ENCODE measurements at regions not wholly inside any gene's neighbourhood (a gene's known extent, or its start where the extent isn't known, plus 50 kb on each side); places are given as distances from the start of the nearest gene placed in this dataset.

- no peaks in the 10 kb centered on the region for H3K36me3 ChIP-seq
- no peak overlapping the region for H3K4me3 ChIP-seq
- no peaks in the 10 kb centered on the region for H3K27me3 ChIP-seq
- no peaks in the 10 kb centered on the region for H3K9me3 ChIP-seq
- intact Hi-C loops (cut with DNase I), result no loop called here
- WGBS, result 91% methylated on average over 12 of the region's 12 CpGs
- DNase-seq (ENCODE audit: extremely low spot score), result no peak
- peaks cover 13 to 19% (median 17%) of the 10 kb centered on the region in 4 donors for H3K4me1 ChIP-seq
- no peak for TF ChIP-seq POLR2A (IDR thresholded peaks at IDR 0.05; ENCODE audit: low read depth)
- TF ChIP-seq CTCF (IDR thresholded peaks at IDR 0.05), result no peak
- no peak for TF ChIP-seq EP300 (IDR thresholded peaks at IDR 0.05)
- TF ChIP-seq POLR2AphosphoS5 (IDR thresholded peaks at IDR 0.05), result peak in 1 of 2 donors; percentile 57
- peak overlapping the region in 1 of 4 donors; percentile 29 for H3K27ac ChIP-seq (replicated peaks in 1 of 4)
These were observed 81.9 kb upstream of the ZNF280D start for GRCh38 chr15:56815247-56815646.

GRCh38 chr15:56814429-56814828 lies 81.1 kb upstream of the ZNF280D start:
- 99% methylated on average over 3 of the region's 3 CpGs for WGBS
- no peak overlapping the region for H3K27ac ChIP-seq (replicated peaks in 1 of 4)
- no peak for TF ChIP-seq CTCF (IDR thresholded peaks at IDR 0.05)
- TF ChIP-seq EP300 (IDR thresholded peaks at IDR 0.05), result no peak
- no peak for TF ChIP-seq POLR2A (IDR thresholded peaks at IDR 0.05; ENCODE audit: low read depth)
- TF ChIP-seq POLR2AphosphoS5 (IDR thresholded peaks at IDR 0.05), result no peak

GRCh38 chr15:56813995-56814394 lies 80.7 kb upstream of the ZNF280D start:
- H3K27ac ChIP-seq (replicated peaks in 1 of 4), result no peak overlapping the region
- no peaks in the 10 kb centered on the region for H3K27me3 ChIP-seq
- H3K4me1 ChIP-seq, result peaks cover 13 to 19% (median 17%) of the 10 kb centered on the region in 4 donors
- H3K9me3 ChIP-seq, result no peaks in the 10 kb centered on the region
- H3K36me3 ChIP-seq, result no peaks in the 10 kb centered on the region
- intact Hi-C loops (cut with DNase I), result no loop called here
- no peak for TF ChIP-seq CTCF (IDR thresholded peaks at IDR 0.05)
- TF ChIP-seq POLR2AphosphoS5 (IDR thresholded peaks at IDR 0.05), result no peak
- no peak for TF ChIP-seq POLR2A (IDR thresholded peaks at IDR 0.05; ENCODE audit: low read depth)
- TF ChIP-seq EP300 (IDR thresholded peaks at IDR 0.05), result no peak
- 0% methylated on average over 1 of the region's 1 CpG for WGBS
- H3K4me3 ChIP-seq, result no peak overlapping the region
- no peak for DNase-seq (ENCODE audit: extremely low spot score)

More at GRCh38 chr15:56814429-56814828, 81.1 kb upstream of the ZNF280D start:
- H3K4me3 ChIP-seq, result no peak overlapping the region
- DNase-seq (ENCODE audit: extremely low spot score), result no peak
- peaks cover 13 to 19% (median 17%) of the 10 kb centered on the region in 4 donors for H3K4me1 ChIP-seq
- no peaks in the 10 kb centered on the region for H3K27me3 ChIP-seq
- no peaks in the 10 kb centered on the region for H3K36me3 ChIP-seq
- no peaks in the 10 kb centered on the region for H3K9me3 ChIP-seq
- intact Hi-C loops (cut with DNase I), result no loop called here

GRCh38 chr15:56812961-56813360 lies 79.7 kb upstream of the ZNF280D start:
- no peak for TF ChIP-seq POLR2A (IDR thresholded peaks at IDR 0.05; ENCODE audit: low read depth)
- no peak for TF ChIP-seq CTCF (IDR thresholded peaks at IDR 0.05)
- TF ChIP-seq EP300 (IDR thresholded peaks at IDR 0.05), result no peak
- no peak for TF ChIP-seq POLR2AphosphoS5 (IDR thresholded peaks at IDR 0.05)
- no peaks in the 10 kb centered on the region for H3K27me3 ChIP-seq
- intact Hi-C loops (cut with DNase I), result no loop called here
- DNase-seq (ENCODE audit: extremely low spot score), result no peak
- H3K27ac ChIP-seq (replicated peaks in 1 of 4), result peak overlapping the region in 1 of 4 donors; percentile 33
- no peak overlapping the region for H3K4me3 ChIP-seq
- peaks cover 13 to 19% (median 16%) of the 10 kb centered on the region in 4 donors for H3K4me1 ChIP-seq
- H3K36me3 ChIP-seq, result no peaks in the 10 kb centered on the region
- peaks cover 0 to 9% (median 6%) of the 10 kb centered on the region in 4 donors for H3K9me3 ChIP-seq

- TF ChIP-seq EP300 (IDR thresholded peaks at IDR 0.05) (no peak), POLR2A (IDR thresholded peaks at IDR 0.05; ENCODE audit: low read depth) (no peak), CTCF (IDR thresholded peaks at IDR 0.05) (no peak), POLR2AphosphoS5 (IDR thresholded peaks at IDR 0.05) (no peak)
- H3K4me1 ChIP-seq, result peaks cover 6 to 13% (median 8%) of the 10 kb centered on the region in 4 donors
- 50% methylated on average over 3 of the region's 3 CpGs for WGBS
- no peak for DNase-seq (ENCODE audit: extremely low spot score)
- H3K9me3 ChIP-seq, result peaks cover 0 to 16% (median 10%) of the 10 kb centered on the region in 4 donors
- H3K27ac ChIP-seq (replicated peaks in 1 of 4), result peak overlapping the region in 1 of 4 donors; percentile 33
- H3K27me3 ChIP-seq, result no peaks in the 10 kb centered on the region
- H3K4me3 ChIP-seq, result no peak overlapping the region
- intact Hi-C loops (cut with DNase I), result no loop called here
- no peaks in the 10 kb centered on the region for H3K36me3 ChIP-seq
These were observed 78.9 kb upstream of the ZNF280D start for GRCh38 chr15:56812221-56812620.

Measured in esophagus muscularis mucosa (tissue), 4 donors.